NCI-H2227 treated with DMSO at 0.1 percent for 48 hours (cell line): ENCODE measurements at regions not wholly inside any gene's neighbourhood (a gene's known extent, or its start where the extent isn't known, plus 50 kb on each side); places are given as distances from the start of the nearest gene placed in this dataset.

Source experiments
- DNase-seq: peaks from one replicate; lab custom pipeline; 2025; lab: John Stamatoyannopoulos, UW

DNA sequence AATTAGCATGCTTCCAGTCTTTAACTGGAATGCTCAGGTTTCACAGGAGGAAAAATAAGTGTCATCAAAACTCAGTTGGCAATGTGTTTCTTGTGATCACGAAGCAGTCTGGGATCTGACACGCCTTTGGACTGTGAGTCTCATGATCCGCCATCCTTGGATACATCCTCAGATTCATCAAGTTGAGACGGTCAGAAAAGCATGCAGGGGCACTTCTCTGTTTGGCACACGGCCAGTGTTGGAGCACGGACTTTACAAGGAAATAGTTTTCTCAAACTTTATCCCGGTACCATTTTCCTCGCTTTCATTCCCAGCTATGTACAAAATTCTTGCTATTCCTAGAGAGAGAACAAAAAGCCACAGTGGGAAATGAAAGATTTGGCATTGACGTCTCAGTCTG lies 88.4 kb upstream of the PARP11 start:
- no peak for DNase-seq

DNA sequence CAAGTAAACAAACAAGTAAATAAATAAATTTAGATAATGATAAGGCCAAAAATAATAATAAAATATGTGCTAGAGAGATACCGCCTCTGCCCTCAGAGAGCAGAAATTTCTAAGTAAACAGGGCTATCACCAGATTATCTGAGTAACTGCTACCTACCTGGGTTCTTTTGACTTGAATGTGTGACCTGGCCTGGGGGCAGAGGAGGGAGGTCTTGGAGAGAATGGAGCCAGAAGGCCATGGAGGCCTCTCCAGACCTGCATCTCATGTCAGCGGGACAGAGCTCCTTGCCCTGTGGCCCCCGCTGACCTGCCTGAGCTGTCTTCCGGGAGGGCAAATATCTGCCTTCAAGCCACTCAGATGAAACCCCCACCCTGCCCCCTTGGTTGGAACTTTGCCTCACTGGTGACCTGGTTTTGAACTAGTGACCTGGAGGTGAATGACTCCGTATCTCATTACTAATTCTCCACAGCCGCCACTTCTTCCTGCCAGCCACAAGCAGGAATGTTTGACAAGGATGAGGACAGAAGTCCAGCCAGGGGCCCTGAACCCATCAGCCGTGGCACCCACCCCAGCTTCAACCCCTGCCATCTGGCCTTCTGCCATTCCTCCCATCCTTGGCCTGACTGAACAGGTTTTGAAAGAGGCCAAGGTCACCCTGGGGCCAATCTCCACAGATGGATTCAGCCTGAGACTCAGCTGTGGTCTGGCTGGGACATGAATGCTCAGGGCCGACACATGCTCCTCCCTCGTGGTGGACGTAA lies 86.8 kb upstream of the PARP11 start:
- DNase-seq = no peak

DNA sequence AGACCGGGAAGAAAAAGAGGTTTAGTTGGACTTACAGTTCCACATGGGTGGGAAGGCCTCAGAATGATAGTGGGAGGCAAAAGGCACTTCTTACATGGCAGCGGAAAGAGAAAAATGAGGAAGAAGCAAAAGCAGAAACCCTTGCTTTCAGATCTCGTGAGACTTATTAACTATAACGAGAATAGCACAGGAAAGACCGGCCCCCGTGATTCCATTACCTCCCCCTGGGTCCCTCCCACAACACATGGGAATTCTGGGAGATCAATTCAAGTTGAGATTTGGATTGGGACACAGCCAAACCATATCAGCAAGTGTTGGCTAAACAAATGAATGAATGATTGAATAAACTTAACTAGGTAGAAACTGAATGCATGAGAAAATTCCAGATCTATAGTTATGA lies 85.3 kb upstream of the PARP11 start:
- no peak for DNase-seq

- DNase-seq = no peak
These were observed 78.4 kb upstream of the PARP11 start for GRCh38 chr12:3951380-3952135.

DNA sequence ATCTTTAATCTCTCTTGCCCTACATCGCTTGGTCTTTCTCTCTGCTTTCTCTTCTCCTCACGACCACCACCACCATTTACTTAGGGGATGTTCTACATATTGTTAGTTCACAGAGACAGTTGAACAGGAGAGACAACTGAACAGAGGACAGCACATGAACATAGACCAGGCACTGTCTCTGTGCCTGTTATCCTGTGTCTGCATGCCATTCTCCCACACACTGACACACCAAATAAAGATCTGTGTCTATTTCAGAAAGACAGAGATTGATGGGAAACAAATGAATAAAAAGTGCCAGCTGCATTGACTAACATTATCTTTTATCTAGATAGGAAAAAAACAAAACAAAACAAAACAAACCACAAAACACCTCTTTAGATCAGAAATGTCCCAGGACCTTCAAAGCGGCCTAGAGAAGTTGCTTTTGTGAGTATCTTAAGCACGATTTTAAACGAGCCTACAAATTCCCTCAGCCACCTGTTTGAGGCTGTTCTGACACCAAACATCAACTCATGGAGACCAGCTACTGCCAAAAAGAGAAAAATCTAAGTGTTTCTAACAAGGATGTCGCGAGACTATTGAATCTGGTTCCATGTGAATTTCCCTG lies 77.6 kb upstream of the PARP11 start:
- no peak for DNase-seq

DNA sequence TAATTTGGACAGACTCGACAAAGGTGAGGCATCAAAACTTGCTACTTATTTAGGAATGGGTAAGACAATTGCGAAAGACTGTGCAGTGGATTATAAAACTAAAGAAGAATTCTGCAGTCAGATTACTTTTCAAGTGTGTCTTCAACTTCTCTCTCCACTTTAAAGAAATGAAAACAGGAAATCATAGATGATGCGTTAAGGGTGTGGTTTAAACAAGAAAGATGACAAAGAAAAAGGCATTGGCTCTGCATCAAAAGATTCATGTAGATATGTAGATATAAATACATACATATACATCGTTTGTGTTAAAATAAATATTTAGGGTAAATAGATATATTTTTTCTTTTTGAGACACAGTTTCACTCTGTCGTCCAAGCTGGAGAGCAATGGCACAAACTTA lies 74.6 kb upstream of the PARP11 start:
- no peak for DNase-seq

DNA sequence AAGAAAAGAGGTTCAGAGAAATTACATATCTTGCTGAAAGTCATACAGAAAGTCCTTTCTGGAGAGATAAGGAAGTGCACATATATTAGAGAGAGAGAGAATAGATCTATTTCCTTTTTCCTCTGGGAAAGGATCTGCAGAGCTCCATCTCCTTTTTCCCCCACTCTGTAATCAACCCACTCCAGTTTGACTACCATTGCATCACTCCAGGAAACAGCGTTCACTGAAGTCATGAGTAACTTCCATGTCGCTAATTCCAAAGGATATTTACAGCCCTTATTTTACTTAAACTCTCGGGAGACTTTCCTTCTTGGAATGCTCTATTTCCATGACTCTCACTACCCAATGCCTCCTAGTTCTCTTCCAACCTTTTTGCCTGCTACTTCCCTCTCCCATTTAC lies 72.5 kb upstream of the PARP11 start:
- DNase-seq = no peak

DNA sequence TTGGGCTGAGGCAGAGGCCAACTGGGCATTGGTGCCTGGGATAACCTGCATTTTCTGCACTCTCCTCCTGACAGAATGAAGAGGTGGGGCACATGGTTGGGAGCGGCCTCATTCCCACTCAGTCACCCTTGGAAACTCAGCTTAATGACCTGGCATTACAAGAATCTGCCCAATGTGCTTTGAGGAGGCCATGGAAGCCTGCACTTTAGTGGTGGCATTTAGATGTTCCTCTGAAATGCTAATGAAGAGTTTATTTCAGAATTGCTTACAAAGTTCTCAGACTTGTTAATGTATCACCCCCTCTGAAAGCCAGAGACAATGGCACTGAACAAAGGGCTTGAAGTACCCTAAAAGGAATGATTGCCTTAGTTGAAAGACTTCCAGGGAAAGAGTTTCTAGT lies 71.4 kb upstream of the PARP11 start:
- DNase-seq = no peak

DNA sequence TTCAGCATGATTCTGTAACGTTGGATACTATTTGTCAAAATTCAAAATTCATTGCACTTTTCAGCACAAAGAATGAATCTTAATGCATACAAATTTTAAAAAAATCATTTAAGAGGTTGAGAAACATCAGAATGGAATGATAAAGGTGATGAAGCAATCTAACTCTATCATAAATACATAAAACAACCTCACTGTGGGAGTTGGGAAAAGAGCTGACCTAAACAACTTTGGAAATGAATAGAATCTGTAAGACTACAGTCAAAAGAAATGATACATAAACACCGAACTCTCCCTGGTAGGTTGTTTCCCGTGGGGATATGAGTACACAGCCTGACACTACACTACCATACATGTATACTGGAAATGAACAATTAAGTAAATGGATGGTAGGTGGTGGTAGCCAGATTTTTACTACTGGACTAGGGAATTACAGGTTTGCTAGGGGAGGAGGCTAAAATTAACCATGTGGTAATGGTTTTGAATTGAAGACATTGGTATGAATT lies 64.9 kb upstream of the PARP11 start:
- no peak for DNase-seq

DNA sequence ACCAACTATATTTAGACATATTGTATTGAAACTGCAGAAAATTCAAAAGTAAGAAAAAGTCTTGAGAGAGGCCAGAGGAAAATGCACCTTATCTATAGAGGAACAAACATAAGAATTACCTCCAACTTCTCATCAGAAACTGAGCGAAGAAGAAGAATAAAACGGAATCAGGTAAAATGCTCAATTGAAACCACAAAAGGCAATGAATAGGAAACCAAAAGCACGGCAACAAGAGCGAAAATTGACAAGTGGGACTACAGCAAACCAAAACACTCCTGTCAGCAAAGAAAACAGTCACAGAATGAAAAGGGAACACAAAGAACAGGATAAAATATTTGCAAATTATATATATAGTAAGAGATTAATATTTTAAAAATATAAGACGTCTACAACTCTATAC lies 61.9 kb upstream of the PARP11 start:
- no peak for DNase-seq

DNA sequence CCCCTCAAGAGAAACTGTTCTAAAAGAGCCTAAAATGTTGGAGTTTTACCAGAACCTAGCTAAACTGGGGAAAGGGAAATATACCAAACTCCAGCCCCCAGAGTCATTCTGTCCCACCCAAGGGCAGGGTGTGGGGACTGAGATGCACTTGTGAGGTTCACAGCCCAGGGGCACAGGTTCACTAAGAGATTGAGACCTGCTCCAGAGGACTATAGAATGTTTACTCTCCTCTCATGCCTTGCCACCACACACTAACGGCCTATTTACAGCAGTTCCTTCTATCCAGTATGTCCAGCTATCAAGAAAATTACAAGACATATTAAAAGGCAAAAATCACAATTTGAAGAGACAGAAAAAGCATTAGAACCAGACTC lies 60.6 kb upstream of the PARP11 start:
- no peak for DNase-seq

- DNase-seq = no peak
These were observed 60.0 kb upstream of the PARP11 start for GRCh38 chr12:3933074-3933818.

GRCh38 chr12:3931776-3932175 lies 58.6 kb upstream of the PARP11 start:
- no peak for DNase-seq

DNA sequence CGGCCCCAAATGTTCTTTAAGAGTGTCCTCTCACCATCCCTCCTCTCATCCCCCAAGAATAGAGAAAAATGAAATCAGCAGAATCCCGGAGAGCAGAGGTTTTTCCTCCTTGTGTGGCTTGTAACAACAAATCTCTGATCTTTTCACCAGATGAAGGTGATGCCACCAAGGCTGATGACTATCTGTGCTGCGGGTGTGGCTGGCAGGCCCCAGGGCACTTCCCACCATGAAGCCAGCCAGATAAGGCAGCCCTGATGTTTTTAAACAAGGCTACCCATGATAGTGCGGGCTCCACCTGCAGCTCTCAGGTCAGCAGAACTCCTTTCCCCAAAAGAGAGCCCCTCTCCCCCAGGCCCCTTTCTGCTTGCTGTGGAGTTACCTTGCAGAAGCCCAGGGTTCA lies 58.0 kb upstream of the PARP11 start:
- no peak for DNase-seq

DNA sequence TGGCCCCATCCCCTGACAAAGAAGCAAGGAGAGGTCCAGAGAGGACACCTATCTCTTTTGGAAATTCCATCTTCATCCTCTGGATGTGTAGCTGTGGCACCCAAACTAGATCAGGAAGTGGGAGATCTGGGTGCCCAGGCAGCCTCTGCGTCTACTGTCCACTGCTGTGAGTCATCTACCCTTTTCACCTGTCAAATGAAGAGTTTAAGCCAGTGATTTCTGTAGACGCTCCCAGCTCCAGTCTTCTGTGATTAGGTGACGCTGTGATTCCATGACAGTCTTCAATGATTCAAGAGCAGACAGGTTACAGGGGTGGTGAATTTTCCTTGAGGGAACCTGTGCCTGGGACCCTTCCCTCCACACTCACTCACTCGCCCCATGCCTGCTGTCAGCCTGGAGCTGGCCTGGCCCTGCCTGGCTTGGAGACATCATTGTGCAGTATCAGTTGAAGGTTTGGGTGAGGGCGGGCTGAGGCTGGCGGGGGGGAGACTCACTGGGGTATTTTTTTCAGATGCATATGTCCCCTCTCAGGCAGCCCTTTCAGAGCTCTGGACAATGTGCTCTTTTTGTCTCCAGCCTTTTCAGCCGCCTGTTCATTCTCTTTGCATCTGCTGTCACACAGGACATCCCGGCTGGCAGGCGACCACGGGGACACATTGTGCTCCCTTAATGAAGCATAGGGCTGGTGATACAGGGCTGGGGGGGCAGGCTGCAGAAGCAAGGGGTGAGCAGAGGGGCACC lies 56.8 kb upstream of the PARP11 start:
- no peak for DNase-seq

- DNase-seq = no peak
These were observed 55.5 kb upstream of the PARP11 start for GRCh38 chr12:3928538-3929184.

- DNase-seq = no peak
These were observed 52.4 kb upstream of the PARP11 start for GRCh38 chr12:3925621-3926020.

DNA sequence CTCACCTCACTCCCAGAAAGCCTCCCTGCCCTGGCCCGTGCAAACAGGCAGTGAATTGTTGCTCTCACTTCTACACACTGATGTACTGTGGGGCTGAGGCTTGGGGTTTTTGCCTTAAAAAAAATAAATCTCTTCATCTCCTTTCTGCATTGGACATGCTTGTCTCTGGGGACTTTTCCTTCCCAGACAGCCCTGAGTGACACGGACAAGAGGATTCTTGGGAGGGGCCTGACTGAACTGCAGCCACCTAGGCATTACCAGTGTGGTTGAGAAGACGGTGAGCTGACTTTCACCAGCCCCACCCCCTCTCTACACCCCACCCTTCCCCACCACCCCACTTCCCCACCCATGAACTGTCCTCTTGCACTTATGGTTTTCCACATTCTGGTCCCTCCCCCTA lies 51.6 kb upstream of the PARP11 start:
- no peak for DNase-seq

GRCh38 chr12:3923021-3923420 lies 49.8 kb upstream of the PARP11 start:
- no peak for DNase-seq
